Suprapubic skin (tissue), 4 donors: ENCODE measurements at regions not wholly inside any gene's neighbourhood (a gene's known extent, or its start where the extent isn't known, plus 50 kb on each side); places are given as distances from the start of the nearest gene placed in this dataset.

Experiments used
- DNase-seq, 2 donors: peaks; one replicate each; pipeline ENCODE4 v3.0.0-alpha.2; 2019; ENCODE audit warnings: low spot score in 2 of 2
- H3K27ac ChIP-seq: fragments of 200-600 bp; sonication (generic); one replicate; pipeline ENCODE4 v1.5.1; 2019
- H3K27me3 ChIP-seq: fragments of 200-600 bp; sonication (generic); one replicate; pipeline ENCODE4 v1.5.1; 2019
- H3K36me3 ChIP-seq: fragments of 200-600 bp; sonication (generic); one replicate; pipeline ENCODE4 v1.5.1; 2019
- H3K4me1 ChIP-seq: fragments of 200-600 bp; sonication (generic); one replicate; pipeline ENCODE4 v1.5.1; 2019
- H3K4me3 ChIP-seq: fragments of 200-600 bp; sonication (generic); one replicate; pipeline ENCODE4 v1.5.1; 2019; ENCODE audit warnings: mild to moderate bottlenecking
- H3K9me3 ChIP-seq: fragments of 200-600 bp; sonication (generic); one replicate; pipeline ENCODE4 v1.5.1; 2019
- CTCF ChIP-seq, 2 donors: fragments of 200-600 bp in 1 of 2; fragments of 450-650 bp in 1 of 2; sonication (generic) in 1 of 2; IDR thresholded peaks; one replicate each; pipeline ENCODE4 v1.5.1; 2016 to 2019; ENCODE audit warnings: antibody characterized with exemption in 2 of 2, mild to moderate bottlenecking in 1 of 2, moderate library complexity in 1 of 2
- EP300 ChIP-seq: sonication (generic); formaldehyde crosslinking; IDR thresholded peaks from one replicate; pipeline ENCODE4 v1.6.1; 2017; ENCODE audit warnings: antibody characterized with exemption
- POLR2A ChIP-seq, 2 donors: fragments of 450-650 bp; IDR thresholded peaks; one replicate each; pipeline ENCODE4 v1.6.1; 2017; ENCODE audit warnings: antibody characterized with exemption in 2 of 2, mild to moderate bottlenecking in 2 of 2, moderate library complexity in 2 of 2
- POLR2AphosphoS5 ChIP-seq, 3 donors: sonication (generic); formaldehyde crosslinking; IDR thresholded peaks; one replicate each; pipeline ENCODE4 v1.6.1; 2017; ENCODE audit warnings: antibody characterized with exemption in 3 of 3
- WGBS: methylation state at CpG from one replicate; pipeline ENCODE4 v1.1.5; 2018; 5-methylcytosine and 5-hydroxymethylcytosine counted together

- H3K36me3 ChIP-seq: no peaks in the 10 kb centered on the region
- H3K27ac ChIP-seq: no peak overlapping the region
- no peak overlapping the region for H3K4me3 ChIP-seq
- H3K4me1 ChIP-seq: peaks cover 10% of the 10 kb centered on the region
- DNase-seq: no peak
- no peak for TF ChIP-seq CTCF (IDR thresholded peaks at IDR 0.05)
- TF ChIP-seq POLR2A (IDR thresholded peaks at IDR 0.05): no peak
- TF ChIP-seq POLR2AphosphoS5 (IDR thresholded peaks at IDR 0.05): no peak
- no peak for TF ChIP-seq EP300
- WGBS: 61% methylated on average over 6 of the region's 6 CpGs
- no peaks in the 10 kb centered on the region for H3K27me3 ChIP-seq
- no peaks in the 10 kb centered on the region for H3K9me3 ChIP-seq
These were observed 97.1 kb upstream of the RMDN2 start for GRCh38 chr2:37827911-37828511.

- WGBS: 54% methylated on average over 3 of the region's 3 CpGs
- H3K27ac ChIP-seq: no peak overlapping the region
- peak in 1 of 2 donors; percentile 69 for DNase-seq
- H3K4me3 ChIP-seq: no peak overlapping the region
- no peaks in the 10 kb centered on the region for H3K36me3 ChIP-seq
- TF ChIP-seq CTCF (IDR thresholded peaks at IDR 0.05) (no peak), EP300 (no peak), POLR2A (IDR thresholded peaks at IDR 0.05) (no peak), POLR2AphosphoS5 (IDR thresholded peaks at IDR 0.05) (no peak)
- no peaks in the 10 kb centered on the region for H3K9me3 ChIP-seq
- H3K4me1 ChIP-seq: peaks cover 10% of the 10 kb centered on the region
- no peaks in the 10 kb centered on the region for H3K27me3 ChIP-seq
These were observed 95.9 kb upstream of the RMDN2 start for GRCh38 chr2:37829202-37829601.

DNA sequence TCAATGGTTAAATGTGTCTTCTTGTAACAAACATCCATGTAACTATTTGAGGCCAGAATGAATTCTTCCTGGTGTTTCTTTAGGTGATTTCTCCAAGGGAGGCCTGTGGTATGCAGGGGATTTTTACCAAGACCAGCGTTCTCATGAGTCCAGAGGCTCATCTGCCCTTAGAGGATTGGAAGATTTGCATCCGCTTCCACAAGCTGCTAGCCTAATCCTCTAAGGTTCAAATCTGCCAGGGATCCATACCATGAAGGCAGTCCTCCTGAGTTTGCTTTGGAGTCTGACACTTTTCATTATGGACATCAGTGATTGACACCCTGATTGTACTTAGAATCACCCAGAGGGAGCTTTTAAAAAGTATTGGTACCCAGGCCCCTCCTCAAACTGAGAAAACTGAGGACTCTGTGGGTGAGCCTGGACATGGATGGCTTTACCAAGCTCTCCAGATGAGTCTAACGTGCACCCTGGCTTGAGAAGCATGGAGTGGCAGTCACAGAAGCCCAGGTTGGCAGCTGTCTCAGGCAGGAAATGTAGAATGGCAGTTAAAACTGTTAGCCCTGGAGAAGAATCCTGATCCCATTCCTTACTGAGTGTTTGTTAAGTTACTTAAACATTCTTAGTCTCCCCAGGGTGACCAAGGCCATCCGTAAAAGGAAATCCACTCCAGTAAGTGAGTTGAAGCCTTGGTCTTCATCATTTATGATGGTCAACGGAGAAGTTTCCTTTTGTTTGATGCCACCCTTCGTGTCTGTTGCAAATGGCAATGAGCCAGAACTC, 95.3 kb upstream of the RMDN2 start:
- Histone ChIP-seq H3K4me3 (no peak overlapping the region), H3K27ac (no peak overlapping the region), H3K27me3 (no peaks in the 10 kb centered on the region), H3K4me1 (peaks cover 10% of the 10 kb centered on the region), H3K36me3 (no peaks in the 10 kb centered on the region), H3K9me3 (no peaks in the 10 kb centered on the region)
- DNase-seq: no peak
- 62% methylated on average over 6 of the region's 6 CpGs for WGBS
- TF ChIP-seq CTCF (IDR thresholded peaks at IDR 0.05): no peak
- TF ChIP-seq POLR2A (IDR thresholded peaks at IDR 0.05): no peak
- TF ChIP-seq EP300: no peak
- no peak for TF ChIP-seq POLR2AphosphoS5 (IDR thresholded peaks at IDR 0.05)

DNA sequence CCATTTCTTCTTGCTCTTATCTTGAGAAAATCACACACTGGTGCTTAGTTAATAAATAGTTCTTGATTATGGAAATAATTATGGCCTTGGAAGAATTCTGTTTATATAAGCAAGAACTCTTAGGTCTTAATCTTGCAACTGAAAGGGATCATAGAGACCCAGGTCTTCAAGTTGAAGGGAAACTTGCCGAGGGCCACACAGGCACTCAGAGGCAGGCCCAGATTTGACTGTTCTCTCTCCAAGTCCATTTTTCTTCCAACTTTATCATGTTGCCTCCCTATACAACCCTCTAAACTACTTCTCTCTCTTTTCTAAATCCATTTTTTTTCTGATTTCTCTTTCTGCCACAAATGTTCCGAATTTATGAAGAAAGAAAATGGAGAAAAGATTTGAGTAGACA, 94.5 kb upstream of the RMDN2 start:
- H3K4me1 ChIP-seq: peaks cover 8% of the 10 kb centered on the region
- H3K27me3 ChIP-seq: no peaks in the 10 kb centered on the region
- H3K27ac ChIP-seq: no peak overlapping the region
- WGBS: 96% methylated on average over 2 of the region's 2 CpGs
- no peaks in the 10 kb centered on the region for H3K36me3 ChIP-seq
- DNase-seq: no peak
- no peak overlapping the region for H3K4me3 ChIP-seq
- H3K9me3 ChIP-seq: no peaks in the 10 kb centered on the region
- TF ChIP-seq POLR2AphosphoS5 (IDR thresholded peaks at IDR 0.05): no peak

- no peaks in the 10 kb centered on the region for H3K27me3 ChIP-seq
- H3K27ac ChIP-seq: no peak overlapping the region
- DNase-seq: no peak
- H3K9me3 ChIP-seq: no peaks in the 10 kb centered on the region
- H3K4me3 ChIP-seq: no peak overlapping the region
- no peaks in the 10 kb centered on the region for H3K36me3 ChIP-seq
- no peak for TF ChIP-seq CTCF (IDR thresholded peaks at IDR 0.05)
- no peak for TF ChIP-seq EP300
- TF ChIP-seq POLR2AphosphoS5 (IDR thresholded peaks at IDR 0.05): no peak
- TF ChIP-seq POLR2A (IDR thresholded peaks at IDR 0.05): no peak
- peaks cover 8% of the 10 kb centered on the region for H3K4me1 ChIP-seq
- 81% methylated on average over 5 of the region's 5 CpGs for WGBS
These were observed 93.9 kb upstream of the RMDN2 start for GRCh38 chr2:37831081-37831780.
